B cell (primary cell): ENCODE measurements at regions not wholly inside any gene's neighbourhood (a gene's known extent, or its start where the extent isn't known, plus 50 kb on each side); places are given as distances from the start of the nearest gene placed in this dataset.

ENCODE experiments used
- ATAC-seq: fragments of 200-7000 bp; cut with Tn5 transposase; one replicate; pipeline ENCODE4 v1.10.0; 2021; ENCODE audit warnings: low read depth, mild to moderate bottlenecking, moderate number of reproducible peaks, moderate library complexity
- CTCF ChIA-PET: fragments of 350-600 bp; sonication (Branson Sonifier 250); formaldehyde crosslinking; loops from one replicate; lab custom pipeline; 2021; ENCODE audit warnings: antibody characterized with exemption, inconsistent platforms; lab: Charles Lee
- POLR2A ChIA-PET: fragments of 350-600 bp; sonication (Branson Sonifier 250); formaldehyde crosslinking; loops from one replicate; lab custom pipeline; 2021; ENCODE audit warnings: antibody characterized with exemption; lab: Charles Lee
- DNase-seq: peaks from one replicate; pipeline ENCODE4 v3.0.0; 2013
- H2AFZ ChIP-seq: 2 replicates; pipeline ENCODE4 v1.6.1; 2012; ENCODE audit warnings: mild to moderate bottlenecking, low read depth, low read length; ENCODE audit not compliant: insufficient read depth, poor library complexity, severe bottlenecking
- H3K27ac ChIP-seq, 2 donors: 1 replicate in 1 of 2; 2 replicates in 1 of 2; pipeline ENCODE4 v1.5.1; 2012 to 2013; ENCODE audit warnings: low read length in 2 of 2, mild to moderate bottlenecking in 2 of 2, moderate library complexity in 1 of 2
- H3K27me3 ChIP-seq, 4 experiments: fragments of 200-600 bp in 1 of 4; sonication (generic) in 1 of 4; replicated peaks in 1 of 4; 1 replicate in 2 of 4; 2 replicates in 2 of 4; pipeline versions ENCODE4 v1.6.1 to v1.7.0; 2013 to 2016; ENCODE audit warnings: low read length in 3 of 4, mild to moderate bottlenecking in 2 of 4, mixed read lengths in 1 of 4, moderate library complexity in 1 of 4; ENCODE audit not compliant: insufficient read depth in 4 of 4, control insufficient read depth in 3 of 4; ENCODE audit errors: control extremely low read depth in 1 of 4
- H3K36me3 ChIP-seq, 2 experiments: replicated peaks in 1 of 2; 1 replicate in 1 of 2; 2 replicates in 1 of 2; pipeline versions ENCODE4 v1.6.1 to v1.7.1; 2013; ENCODE audit warnings: low read length in 1 of 2; ENCODE audit not compliant: insufficient read depth in 2 of 2, control insufficient read depth in 1 of 2; ENCODE audit errors: control extremely low read depth in 1 of 2, extremely low read depth in 1 of 2
- H3K4me1 ChIP-seq, 2 donors: fragments of 200-600 bp in 1 of 2; sonication (generic) in 1 of 2; 1 replicate in 1 of 2; 2 replicates in 1 of 2; pipeline versions ENCODE4 v1.5.1 to v1.6.1; 2013 to 2017; ENCODE audit warnings: low read length in 2 of 2; ENCODE audit not compliant: control insufficient read depth in 2 of 2, insufficient read depth in 2 of 2
- H3K4me2 ChIP-seq: replicated peaks from 2 replicates; pipeline ENCODE3; 2012; ENCODE audit warnings: mild to moderate bottlenecking, low read depth, low read length; ENCODE audit not compliant: poor library complexity, severe bottlenecking
- H3K4me3 ChIP-seq, 5 experiments: fragments of 200-600 bp in 1 of 5; sonication (generic) in 1 of 5; 1 replicate in 3 of 5; 2 replicates in 2 of 5; pipeline versions ENCODE4 v1.5.1 to v1.7.0; 2011 to 2016; ENCODE audit warnings: low read length in 4 of 5, mild to moderate bottlenecking in 4 of 5, low read depth in 2 of 5, control low read depth in 1 of 5, moderate library complexity in 1 of 5; ENCODE audit not compliant: insufficient read depth in 1 of 5; ENCODE audit errors: control extremely low read depth in 1 of 5, extremely low read depth in 1 of 5
- H3K79me2 ChIP-seq: fragments of 200-600 bp; sonication (generic); one replicate; pipeline ENCODE4 v1.6.0; 2016; ENCODE audit warnings: low read length; ENCODE audit not compliant: control insufficient read depth, insufficient read depth
- H3K9ac ChIP-seq: fragments of 200-600 bp; sonication (generic); 2 replicates; pipeline ENCODE4 v1.6.1; 2017; ENCODE audit warnings: mild to moderate bottlenecking, low read length, moderate library complexity
- H3K9me3 ChIP-seq, 3 donors: one replicate each; pipeline versions ENCODE4 v1.6.1 to v1.7.1; 2013; ENCODE audit warnings: low read length in 2 of 3; ENCODE audit not compliant: control insufficient read depth in 2 of 3, insufficient read depth in 1 of 3; ENCODE audit errors: control extremely low read depth in 1 of 3
- H4K20me1 ChIP-seq: 2 replicates; pipeline ENCODE4 v1.6.0; 2012; ENCODE audit warnings: mild to moderate bottlenecking, low read length; ENCODE audit not compliant: insufficient read depth, control insufficient read depth, poor library complexity, severe bottlenecking
- H3K27ac Mint-ChIP-seq: one replicate; pipeline ENCODE4 v1.8.0; 2021; ENCODE audit warnings: mixed read lengths
- H3K27me3 Mint-ChIP-seq: one replicate; pipeline ENCODE4 v1.8.0; 2021; ENCODE audit warnings: mixed read lengths
- H3K4me1 Mint-ChIP-seq: one replicate; pipeline ENCODE4 v1.8.0; 2021; ENCODE audit warnings: mixed read lengths
- H3K4me3 Mint-ChIP-seq: one replicate; pipeline ENCODE4 v1.8.0; 2021; ENCODE audit warnings: mixed read lengths
- H3K9me3 Mint-ChIP-seq: one replicate; pipeline ENCODE4 v1.8.0; 2022; ENCODE audit warnings: mixed read lengths; ENCODE audit not compliant: insufficient read depth
- EZH2 ChIP-seq: IDR thresholded peaks from 2 replicates; pipeline ENCODE4 v1.6.1; 2012; ENCODE audit warnings: borderline replicate concordance, low read depth, mild to moderate bottlenecking, moderate library complexity, low read length; ENCODE audit not compliant: insufficient read depth, poor library complexity, severe bottlenecking
- WGBS: methylation state at CpG from one replicate; pipeline ENCODE4 v1.1.5; 2013; ENCODE audit warnings: missing lambda C conversion rate; ENCODE audit not compliant: insufficient coverage; 5-methylcytosine and 5-hydroxymethylcytosine counted together
- intact Hi-C: fragments of 100-400 bp; cut with micrococcal nuclease; formaldehyde crosslinking; loops from one replicate; pipeline ENCODE4 v1.10.0; 2022
- TF ChIP-seq, protein P1 (sequence below): fragments of 200-600 bp; IDR thresholded peaks from one replicate; pipeline ENCODE4 v1.8.0; 2022; ENCODE audit warnings: antibody characterized with exemption, mild to moderate bottlenecking

DNA sequence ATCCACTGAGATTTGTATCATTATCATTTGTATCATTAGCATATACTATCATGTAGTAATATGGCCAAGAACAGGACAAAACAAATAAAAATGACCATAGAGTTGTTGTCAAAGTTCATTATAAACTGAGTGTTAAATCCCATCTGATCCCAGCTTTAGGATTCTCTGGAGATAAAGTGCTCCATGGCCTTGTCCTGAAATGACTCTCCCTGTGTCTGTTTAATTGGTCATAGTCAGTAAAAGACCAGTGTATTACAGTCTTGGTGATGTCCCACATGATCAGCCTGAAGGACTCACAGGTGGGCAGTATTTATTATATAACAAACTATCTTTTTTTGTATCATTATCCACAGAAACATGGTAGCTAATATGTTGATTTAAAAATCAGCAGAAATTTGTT is 361.6 kb downstream of the TMEM135 start:
- Histone ChIP-seq H3K4me3 (no peak overlapping the region), H4K20me1 (no peaks in the 10 kb centered on the region), H3K4me1 (no peaks in the 10 kb centered on the region), H2AFZ (no peak overlapping the region), H3K9me3 (peaks cover 0 to 1% (median 0%) of the 10 kb centered on the region in 3 donors), H3K4me2 (no peak overlapping the region), H3K9ac (no peak overlapping the region), H3K27ac (no peak overlapping the region), H3K27me3 (no peaks in the 10 kb centered on the region), H3K36me3 (no peaks in the 10 kb centered on the region), H3K79me2 (no peaks in the 10 kb centered on the region)
- ATAC-seq (no peak), DNase-seq (no peak)
- intact Hi-C loops = no loop called here
- H3K4me1 Mint-ChIP-seq = no peaks in the 10 kb centered on the region
- no peaks in the 10 kb centered on the region for H3K27me3 Mint-ChIP-seq
- TF ChIP-seq, protein P1, sequence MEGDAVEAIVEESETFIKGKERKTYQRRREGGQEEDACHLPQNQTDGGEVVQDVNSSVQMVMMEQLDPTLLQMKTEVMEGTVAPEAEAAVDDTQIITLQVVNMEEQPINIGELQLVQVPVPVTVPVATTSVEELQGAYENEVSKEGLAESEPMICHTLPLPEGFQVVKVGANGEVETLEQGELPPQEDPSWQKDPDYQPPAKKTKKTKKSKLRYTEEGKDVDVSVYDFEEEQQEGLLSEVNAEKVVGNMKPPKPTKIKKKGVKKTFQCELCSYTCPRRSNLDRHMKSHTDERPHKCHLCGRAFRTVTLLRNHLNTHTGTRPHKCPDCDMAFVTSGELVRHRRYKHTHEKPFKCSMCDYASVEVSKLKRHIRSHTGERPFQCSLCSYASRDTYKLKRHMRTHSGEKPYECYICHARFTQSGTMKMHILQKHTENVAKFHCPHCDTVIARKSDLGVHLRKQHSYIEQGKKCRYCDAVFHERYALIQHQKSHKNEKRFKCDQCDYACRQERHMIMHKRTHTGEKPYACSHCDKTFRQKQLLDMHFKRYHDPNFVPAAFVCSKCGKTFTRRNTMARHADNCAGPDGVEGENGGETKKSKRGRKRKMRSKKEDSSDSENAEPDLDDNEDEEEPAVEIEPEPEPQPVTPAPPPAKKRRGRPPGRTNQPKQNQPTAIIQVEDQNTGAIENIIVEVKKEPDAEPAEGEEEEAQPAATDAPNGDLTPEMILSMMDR = no peak
- TF ChIP-seq EZH2 = no peak
- H3K9me3 Mint-ChIP-seq = no peaks in the 10 kb centered on the region
- no peak overlapping the region for H3K27ac Mint-ChIP-seq
- ChIA-PET POLR2A (no interaction called here), CTCF (interaction anchor here (1.0 kb wide), 1 partner anchor 22 kb away, joined by 4 read pairs; no protein-coding TSS in a partner anchor)
- H3K4me3 Mint-ChIP-seq = no peak overlapping the region

DNA sequence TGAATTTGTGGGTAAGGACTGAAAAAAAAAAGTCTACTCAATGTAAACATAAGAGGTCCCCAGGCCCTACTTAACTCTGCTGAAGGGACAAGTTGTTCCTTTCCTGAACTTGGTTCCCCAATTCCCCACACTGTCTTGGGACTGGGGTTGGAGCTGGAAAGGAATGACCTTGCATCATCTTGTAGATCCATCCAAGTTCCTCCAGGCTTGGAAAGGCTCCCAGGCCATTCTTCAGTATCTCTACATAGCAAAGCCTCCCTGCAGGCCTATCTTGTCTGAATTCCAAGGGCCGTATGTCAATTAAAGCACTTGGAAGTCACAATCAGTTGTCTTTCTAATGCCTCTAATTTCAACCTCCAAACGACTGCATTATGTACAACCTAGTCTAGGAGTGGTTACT is 361.2 kb downstream of the TMEM135 start:
- H3K27me3 Mint-ChIP-seq = no peaks in the 10 kb centered on the region
- no peak overlapping the region for H3K4me3 ChIP-seq
- POLR2A ChIA-PET = no interaction called here
- peaks cover 0 to 1% (median 0%) of the 10 kb centered on the region in 3 donors for H3K9me3 ChIP-seq
- no peak overlapping the region for H3K4me3 Mint-ChIP-seq
- H2AFZ ChIP-seq = no peak overlapping the region
- no peaks in the 10 kb centered on the region for H4K20me1 ChIP-seq
- no peaks in the 10 kb centered on the region for H3K4me1 Mint-ChIP-seq
- CTCF ChIA-PET = interaction anchor here (1.0 kb wide), 1 partner anchor 22 kb away, joined by 4 read pairs; no protein-coding TSS in a partner anchor
- TF ChIP-seq, protein P1 = no peak
- TF ChIP-seq EZH2 = no peak
- no peak overlapping the region for H3K4me2 ChIP-seq
- H3K27ac ChIP-seq = no peak overlapping the region
- ATAC-seq (no peak), DNase-seq (no peak)
- no peak overlapping the region for H3K27ac Mint-ChIP-seq
- intact Hi-C loops = no loop called here
- H3K79me2 ChIP-seq = no peaks in the 10 kb centered on the region
- no peaks in the 10 kb centered on the region for H3K9me3 Mint-ChIP-seq
- H3K27me3 ChIP-seq = no peaks in the 10 kb centered on the region
- no peaks in the 10 kb centered on the region for H3K4me1 ChIP-seq
- no CpG with 5 or more reads among the region's 2 CpGs for WGBS
- H3K36me3 ChIP-seq = no peaks in the 10 kb centered on the region
- H3K9ac ChIP-seq = no peak overlapping the region
